Activated CD8-positive, alpha-beta T cell treated with anti-CD3 and anti-CD28 coated beads for 36 hours (primary cell): ENCODE measurements at regions not wholly inside any gene's neighbourhood (a gene's known extent, or its start where the extent isn't known, plus 50 kb on each side); places are given as distances from the start of the nearest gene placed in this dataset.
"Not testable (repeated sequence)": the region's sequence is repeated elsewhere in the genome, so short reads cannot be mapped to it uniquely, and the experiment has no call there.

Source experiments
- ATAC-seq: fragments of 200-7000 bp; cut with Tn5 transposase; one replicate; pipeline ENCODE4 v1.10.0; 2021; ENCODE audit warnings: mild to moderate bottlenecking, moderate library complexity
- CTCF ChIA-PET: fragments of 350-600 bp; sonication (Branson Sonifier 250); formaldehyde crosslinking; loops from one replicate; lab custom pipeline; 2021; ENCODE audit warnings: antibody characterized with exemption; lab: Charles Lee
- POLR2A ChIA-PET: fragments of 350-600 bp; sonication (Branson Sonifier 250); formaldehyde crosslinking; loops from one replicate; lab custom pipeline; 2021; ENCODE audit warnings: antibody characterized with exemption; lab: Charles Lee
- DNase-seq: peaks from one replicate; pipeline ENCODE4 v3.0.0-alpha.2; 2020
- H3K27ac Mint-ChIP-seq: one replicate; pipeline ENCODE4 v1.8.0; 2021; ENCODE audit warnings: mild to moderate bottlenecking, mixed read lengths
- H3K27me3 Mint-ChIP-seq: one replicate; pipeline ENCODE4 v1.8.0; 2021; ENCODE audit warnings: mixed read lengths
- H3K36me3 Mint-ChIP-seq: one replicate; pipeline ENCODE4 v1.8.0; 2021; ENCODE audit warnings: low read depth, mixed read lengths
- H3K4me1 Mint-ChIP-seq: one replicate; pipeline ENCODE4 v1.8.0; 2021; ENCODE audit warnings: low read depth, mixed read lengths
- H3K4me3 Mint-ChIP-seq: one replicate; pipeline ENCODE4 v1.8.0; 2021; ENCODE audit warnings: mild to moderate bottlenecking, moderate library complexity, mixed read lengths
- H3K9me3 Mint-ChIP-seq: one replicate; pipeline ENCODE4 v1.8.0; 2021; ENCODE audit warnings: mixed read lengths
- CTCF ChIP-seq: fragments of 200-600 bp; IDR thresholded peaks from one replicate; pipeline ENCODE4 v1.8.0; 2022; ENCODE audit warnings: antibody characterized with exemption, mild to moderate bottlenecking
- intact Hi-C: fragments of 100-400 bp; cut with micrococcal nuclease; formaldehyde crosslinking; loops from one replicate; pipeline ENCODE4 v1.10.0; 2022

GRCh38 chr3:80914854-80915253 is 846.6 kb downstream of the GBE1 start:
- ATAC-seq (no peak), DNase-seq (no peak)
- Mint-ChIP-seq H3K27me3 (no peaks in the 10 kb centered on the region), H3K4me3 (no peak overlapping the region), H3K4me1 (no peaks in the 10 kb centered on the region), H3K9me3 (peaks cover 8% of the 10 kb centered on the region), H3K36me3 (no peaks in the 10 kb centered on the region), H3K27ac (no peak overlapping the region)
- intact Hi-C loops, result no loop called here
- ChIA-PET POLR2A (no interaction called here), CTCF (interaction anchor here (0.6 kb wide), 1 partner anchor 1567 kb away, joined by 3 read pairs; no protein-coding TSS in a partner anchor)
- TF ChIP-seq CTCF, result no peak

- TF ChIP-seq CTCF, result no peak
- no peaks in the 10 kb centered on the region for H3K27me3 Mint-ChIP-seq
- CTCF ChIA-PET, result no interaction called here
- H3K36me3 Mint-ChIP-seq, result no peaks in the 10 kb centered on the region
- ATAC-seq (no peak), DNase-seq (no peak)
- no peak overlapping the region for H3K27ac Mint-ChIP-seq
- intact Hi-C loops, result no loop called here
- POLR2A ChIA-PET, result no interaction called here
- no peaks in the 10 kb centered on the region for H3K4me1 Mint-ChIP-seq
- no peak overlapping the region for H3K4me3 Mint-ChIP-seq
- peaks cover 15% of the 10 kb centered on the region for H3K9me3 Mint-ChIP-seq
Observed at GRCh38 chr3:80898211-80898610, 863.2 kb downstream of the GBE1 start.

GRCh38 chr3:80897005-80897404 is 864.4 kb downstream of the GBE1 start:
- H3K9me3 Mint-ChIP-seq, result peaks cover 15% of the 10 kb centered on the region
- H3K4me3 Mint-ChIP-seq, CTCF ChIA-PET, intact Hi-C loops, H3K27me3 Mint-ChIP-seq, DNase-seq, H3K27ac Mint-ChIP-seq, POLR2A ChIA-PET, ATAC-seq, H3K36me3 Mint-ChIP-seq, H3K4me1 Mint-ChIP-seq: not testable (repeated sequence)

GRCh38 chr3:80890571-80890970 is 870.9 kb downstream of the GBE1 start:
- ChIA-PET CTCF (no interaction called here), POLR2A (no interaction called here)
- Mint-ChIP-seq H3K27ac (no peak overlapping the region), H3K27me3 (no peaks in the 10 kb centered on the region), H3K4me1 (no peaks in the 10 kb centered on the region), H3K9me3 (peaks cover 22% of the 10 kb centered on the region), H3K4me3 (no peak overlapping the region), H3K36me3 (no peaks in the 10 kb centered on the region)
- DNase-seq, result no peak
- intact Hi-C loops, result no loop called here
- no peak for TF ChIP-seq CTCF
- no peak for ATAC-seq

GRCh38 chr3:80889535-80889934 is 871.9 kb downstream of the GBE1 start:
- TF ChIP-seq CTCF, result no peak
- H3K9me3 Mint-ChIP-seq, result peaks cover 22% of the 10 kb centered on the region
- no peak for ATAC-seq
- intact Hi-C loops, result no loop called here
- no peaks in the 10 kb centered on the region for H3K27me3 Mint-ChIP-seq
- no peak for DNase-seq
- no peaks in the 10 kb centered on the region for H3K36me3 Mint-ChIP-seq
- ChIA-PET CTCF (no interaction called here), POLR2A (no interaction called here)
- H3K4me3 Mint-ChIP-seq, result no peak overlapping the region
- H3K4me1 Mint-ChIP-seq, result no peaks in the 10 kb centered on the region
- no peak overlapping the region for H3K27ac Mint-ChIP-seq
